C1 segment of cervical spinal cord (tissue), 14 donors: ENCODE measurements at regions not wholly inside any gene's neighbourhood (a gene's known extent, or its start where the extent isn't known, plus 50 kb on each side); places are given as distances from the start of the nearest gene placed in this dataset.
"Not testable (repeated sequence)": the region's sequence is repeated elsewhere in the genome, so short reads cannot be mapped to it uniquely, and the experiment has no call there.

Source experiments
- DNase-seq, 14 donors: peaks; one replicate each; lab custom pipeline; 2025; lab: John Stamatoyannopoulos, UW

DNA sequence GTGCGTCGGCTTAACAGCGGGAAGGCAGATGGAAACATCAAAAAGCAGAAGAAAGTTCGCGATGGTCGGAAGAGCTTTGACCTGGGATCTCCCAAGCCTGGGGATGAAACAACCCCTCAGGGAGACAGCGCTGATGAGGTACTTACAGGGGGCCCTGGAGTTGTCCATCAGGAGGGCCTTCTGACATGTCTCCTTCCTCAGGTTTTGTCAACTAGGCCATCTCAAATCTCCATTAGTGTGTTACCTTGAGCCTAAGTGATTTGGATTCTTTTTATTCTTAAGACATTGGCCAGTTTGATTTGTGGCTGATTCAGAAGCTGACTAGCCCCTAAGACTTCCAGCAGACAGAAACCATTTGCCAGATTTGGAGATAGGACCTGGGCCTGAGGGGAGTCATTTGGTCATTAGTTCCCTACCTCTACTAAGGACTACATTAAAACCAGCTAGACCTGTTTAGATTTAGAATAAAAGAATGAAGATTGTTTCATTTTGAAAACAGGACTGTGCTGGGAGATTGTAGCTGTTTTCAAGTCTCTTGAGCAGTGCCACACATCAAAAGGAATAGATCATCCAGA, 97.6 kb upstream of the UMPS start:
- DNase-seq: no peak

DNA sequence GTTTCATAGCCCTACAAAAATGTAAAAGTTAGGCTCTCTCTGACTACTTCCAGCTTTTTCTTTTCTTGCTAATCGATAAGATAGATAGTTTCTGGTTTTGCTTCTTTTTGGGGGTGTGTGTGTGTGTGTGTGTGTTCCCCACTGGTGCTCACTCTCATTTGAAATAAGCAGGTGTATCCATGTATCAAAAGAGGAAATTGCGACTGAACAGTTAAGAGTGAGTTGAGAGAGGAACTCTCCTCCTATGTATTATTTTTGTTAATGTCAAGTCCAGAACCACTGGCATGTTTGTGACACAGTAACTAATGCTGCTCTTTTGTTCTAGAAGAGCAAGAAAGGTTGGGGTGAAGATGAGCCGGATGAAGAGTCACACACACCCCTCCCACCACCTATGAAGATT, 96.7 kb upstream of the UMPS start:
- no peak for DNase-seq

DNA sequence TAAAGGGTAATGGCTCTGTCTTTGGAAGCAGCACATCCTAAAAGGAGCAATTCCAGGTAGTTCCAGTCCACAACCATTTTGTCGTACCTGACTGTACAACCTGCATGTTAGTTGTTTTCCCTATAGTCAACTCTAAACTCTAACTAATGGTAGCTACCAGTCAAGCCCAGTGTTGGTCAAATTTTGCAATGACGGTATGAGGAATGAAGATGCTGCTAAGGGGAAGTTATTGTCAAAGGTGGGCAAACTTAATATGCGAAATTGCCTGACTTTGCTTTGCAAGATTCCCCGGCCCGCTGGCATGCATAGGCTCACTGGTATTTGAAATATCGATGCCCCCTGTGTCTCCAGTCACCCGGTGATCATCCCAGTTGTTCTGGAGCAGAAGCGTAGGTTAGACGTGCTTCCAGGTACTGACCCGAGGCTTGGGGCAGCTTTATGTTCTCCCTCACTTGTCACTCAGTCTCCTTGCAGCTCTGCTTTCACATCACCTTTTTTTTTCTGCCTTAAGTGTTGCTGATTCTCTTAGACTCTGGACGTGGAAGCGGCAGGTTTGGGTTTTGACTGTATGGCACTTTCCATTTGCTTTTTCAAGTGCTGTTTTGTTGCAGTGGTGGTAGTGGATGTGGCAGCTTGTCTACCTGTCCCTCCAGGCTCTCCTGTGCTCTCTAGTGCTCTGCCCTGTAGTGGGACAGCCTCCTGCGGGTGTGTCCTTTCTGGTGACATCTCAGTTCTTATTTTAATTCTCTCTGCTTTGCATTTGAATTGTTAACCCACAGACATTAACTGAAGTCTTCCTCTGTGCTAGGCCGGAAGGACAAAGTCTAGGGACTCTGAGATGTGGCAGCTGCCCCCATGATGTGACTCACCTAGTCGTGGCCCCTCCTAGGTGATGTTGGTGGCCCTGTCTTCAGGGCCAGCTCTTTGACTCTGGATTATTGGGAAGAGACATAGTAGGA, 95.8 kb upstream of the UMPS start:
- DNase-seq: no peak

DNA sequence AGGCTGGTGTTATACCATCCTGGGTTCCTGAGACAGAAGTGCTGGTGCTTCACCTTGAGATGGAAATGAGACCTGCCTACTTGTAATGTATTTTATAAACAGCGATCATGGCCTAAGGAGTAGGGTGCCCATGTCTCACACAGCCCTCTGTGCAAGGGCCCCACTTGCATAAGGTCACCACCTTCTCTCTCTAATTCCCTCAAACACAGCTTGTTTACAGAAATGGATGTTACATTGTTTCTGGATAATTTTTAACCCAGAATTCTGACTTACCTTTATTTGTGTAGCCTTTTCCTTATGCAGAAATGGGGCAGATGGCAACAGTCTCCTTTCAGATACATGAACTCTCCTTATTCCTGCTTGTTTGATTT, 95.1 kb upstream of the UMPS start:
- no peak for DNase-seq

GRCh38 chr3:124636101-124636862, 94.0 kb upstream of the UMPS start:
- no peak for DNase-seq

GRCh38 chr3:124636863-124637296, 93.4 kb upstream of the UMPS start:
- no peak for DNase-seq

GRCh38 chr3:124639406-124640237, 90.6 kb upstream of the UMPS start:
- no peak for DNase-seq

DNA sequence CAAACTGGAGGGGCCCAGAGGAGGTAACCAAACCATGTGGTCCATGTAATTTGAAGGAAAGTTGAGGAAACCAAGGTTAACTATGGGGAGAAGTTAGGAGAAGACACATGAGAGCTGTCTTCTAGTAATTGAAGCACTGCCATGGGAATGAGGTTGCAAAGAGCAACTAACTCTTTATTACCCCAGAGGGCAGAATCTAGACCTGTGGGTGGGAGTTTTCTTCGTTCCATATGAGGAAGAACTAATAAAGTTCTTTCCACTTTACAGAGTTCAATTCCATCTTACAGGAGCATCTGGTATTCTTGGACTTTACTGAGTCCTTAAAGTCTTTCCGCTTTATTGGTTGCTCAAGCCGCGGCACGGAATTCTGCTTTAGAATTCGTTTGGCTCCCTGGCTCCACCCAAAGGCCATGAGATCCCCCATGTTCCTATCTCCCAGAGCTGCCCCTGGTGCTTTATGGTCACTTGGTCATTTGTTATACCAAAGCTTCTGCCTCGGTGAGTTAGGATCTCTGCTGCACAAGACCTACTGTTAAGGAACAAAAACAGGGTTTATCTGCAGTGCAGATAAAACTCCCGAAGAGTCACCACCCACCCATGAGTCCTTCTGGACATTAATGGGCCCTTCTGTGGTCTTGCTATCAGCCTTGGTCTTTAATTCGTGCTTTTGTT, 89.5 kb upstream of the UMPS start:
- DNase-seq: no peak

DNA sequence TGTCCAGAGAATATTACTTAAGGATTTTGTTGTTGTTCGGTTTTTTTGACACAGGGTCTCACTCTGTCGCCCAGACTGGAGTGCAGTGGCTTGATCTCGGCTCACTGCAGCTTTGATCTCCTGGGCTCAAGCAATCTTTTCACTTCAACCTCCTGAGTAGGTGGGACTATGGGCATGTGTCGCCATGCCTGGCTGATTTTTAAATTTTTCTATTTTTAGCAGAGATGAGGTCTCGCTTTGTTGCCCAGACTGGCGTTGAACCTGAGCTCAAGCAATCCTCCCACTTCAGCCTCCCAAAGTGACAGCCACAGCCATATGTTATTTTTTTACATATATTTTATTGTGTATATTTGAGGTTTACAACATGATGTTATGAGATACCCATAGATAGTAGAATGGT, 86.8 kb upstream of the UMPS start:
- DNase-seq: no peak

DNA sequence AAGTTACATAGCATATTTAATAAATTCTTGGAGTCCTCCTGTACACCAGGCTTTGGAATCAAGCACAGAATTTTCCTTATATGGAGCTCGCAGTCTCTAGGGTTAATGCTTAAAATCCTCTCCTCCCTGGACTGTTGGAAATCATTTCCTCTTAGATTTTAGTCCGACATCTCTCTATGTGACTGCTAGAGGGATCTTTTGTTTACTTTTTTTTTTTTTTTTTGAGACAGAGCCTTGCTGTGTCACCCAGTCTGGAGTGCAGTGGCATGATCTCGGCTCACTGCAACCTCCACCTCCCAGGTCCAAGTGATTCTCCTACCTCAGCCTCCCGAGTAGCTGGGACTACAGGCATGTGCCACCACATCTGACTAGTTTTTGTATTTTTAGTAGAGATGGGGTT, 84.1 kb upstream of the UMPS start:
- not testable (repeated sequence) for DNase-seq

DNA sequence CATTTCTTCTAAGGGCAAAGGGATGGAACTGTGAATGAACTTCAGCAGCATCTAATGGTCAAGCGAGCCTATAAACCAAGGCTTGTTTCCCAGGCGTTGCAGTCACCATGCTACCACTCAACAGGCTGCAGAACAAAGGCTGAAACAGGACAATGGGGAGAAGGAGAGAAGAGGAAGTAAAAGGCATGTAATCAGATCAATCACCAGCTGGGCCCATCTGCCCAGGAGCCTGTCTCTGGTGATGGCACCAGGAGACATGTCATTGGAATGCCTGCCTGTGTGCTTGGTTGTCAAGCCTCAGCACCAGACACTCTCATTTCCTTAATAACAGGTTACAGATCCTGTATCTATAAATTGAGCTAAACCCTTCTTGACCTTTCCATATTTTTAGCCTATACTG, 81.7 kb upstream of the UMPS start:
- no peak for DNase-seq

DNA sequence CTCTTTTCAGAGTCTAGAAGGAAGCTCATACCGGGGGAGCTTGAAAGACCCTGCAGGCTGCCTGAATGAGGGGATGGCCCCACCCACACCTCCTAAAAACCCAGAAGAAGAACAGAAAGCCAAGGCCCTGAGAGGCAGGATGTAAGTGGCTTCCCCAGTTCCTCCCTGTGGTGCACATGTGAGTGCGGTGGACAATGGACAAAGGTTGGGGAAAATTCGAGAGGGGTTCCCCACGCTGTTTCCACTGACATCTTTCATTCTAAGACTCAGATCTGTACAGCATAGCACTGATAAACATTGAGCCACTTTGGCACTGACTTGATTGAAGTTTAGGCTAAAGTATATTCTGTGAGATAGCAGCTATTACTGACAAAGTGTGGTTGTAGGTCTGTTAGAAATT, 79.5 kb upstream of the UMPS start:
- DNase-seq: no peak

DNA sequence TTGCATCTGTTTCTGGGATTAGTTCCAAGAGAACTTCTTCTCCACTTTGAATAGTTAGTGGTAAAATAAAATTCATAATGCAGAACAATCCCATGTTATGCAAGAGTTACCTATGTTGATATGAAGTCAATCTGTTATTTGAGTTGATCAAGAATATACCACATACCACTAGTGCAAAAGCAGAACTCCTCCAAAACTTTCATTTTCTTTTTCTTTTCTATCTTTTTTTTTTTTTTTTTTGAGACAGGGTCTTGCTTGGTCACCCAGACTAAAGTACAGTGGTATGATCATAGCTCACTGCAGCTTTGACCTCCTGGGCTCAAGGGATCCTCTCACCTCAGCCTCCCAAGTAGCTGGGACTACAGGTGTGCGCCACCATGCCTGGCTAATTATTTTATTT, 78.8 kb upstream of the UMPS start:
- DNase-seq: not testable (repeated sequence)

DNA sequence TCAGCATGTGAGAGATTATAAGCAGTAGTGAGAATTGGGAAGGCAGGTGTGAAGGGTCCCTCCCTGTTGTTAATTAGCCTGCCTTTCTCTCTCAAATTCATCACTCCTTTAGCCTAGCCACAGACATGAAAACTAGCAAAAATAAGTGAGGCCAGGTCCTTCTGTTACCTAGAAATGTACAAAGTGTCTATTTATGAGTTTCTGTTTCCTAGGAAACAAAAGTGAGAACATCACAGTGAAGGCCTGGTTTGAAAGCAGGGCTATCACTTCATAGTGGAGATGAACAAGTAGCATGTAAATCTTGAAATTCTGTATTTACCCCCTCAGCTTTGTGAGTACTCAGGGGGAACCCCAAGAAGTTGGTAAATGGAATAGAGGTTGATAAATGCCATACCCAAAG, 78.2 kb upstream of the UMPS start:
- no peak for DNase-seq

GRCh38 chr3:124653071-124653796, 77.0 kb upstream of the UMPS start:
- no peak for DNase-seq

- DNase-seq: peak in 1 of 14 donors; percentile 3
Measured at GRCh38 chr3:124653797-124654469, 76.3 kb upstream of the UMPS start.

DNA sequence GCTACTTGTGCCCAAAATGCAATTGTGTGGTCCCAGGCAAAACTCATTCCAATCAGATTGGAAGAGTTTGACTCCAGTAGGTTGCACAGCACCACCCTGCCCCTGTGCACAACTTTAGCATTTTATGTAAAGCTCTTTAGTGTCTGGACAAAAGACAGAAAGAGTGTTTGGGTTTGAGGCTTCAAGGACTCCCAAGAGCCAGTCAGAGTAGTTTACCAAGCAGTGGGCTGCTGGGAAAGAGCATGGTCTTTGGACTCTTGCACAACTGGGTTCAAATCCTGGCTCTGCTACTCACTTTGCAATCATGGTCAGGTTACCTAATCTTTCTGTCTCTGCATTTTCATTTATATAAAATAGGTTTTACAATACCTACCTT, 75.8 kb upstream of the UMPS start:
- DNase-seq: no peak

DNA sequence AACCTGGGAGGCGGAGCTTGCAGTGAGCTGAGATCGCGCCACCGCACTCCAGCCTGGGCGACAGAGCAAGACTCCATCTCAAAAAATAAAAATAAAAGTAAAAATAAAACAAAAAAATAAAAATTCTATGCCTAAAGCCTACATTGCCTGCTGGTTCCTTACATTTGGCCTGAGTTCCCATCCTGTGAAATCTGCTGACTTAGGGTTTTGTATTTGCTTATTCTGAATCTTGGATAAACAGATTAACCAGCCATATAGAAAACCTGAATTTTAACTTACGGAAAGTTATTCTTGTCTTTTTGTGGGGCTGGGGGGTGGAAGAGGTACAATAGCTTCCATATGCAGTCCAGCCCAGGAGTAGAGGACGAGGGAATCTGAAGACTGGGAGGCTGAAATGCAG, 73.7 kb upstream of the UMPS start:
- no peak for DNase-seq

DNA sequence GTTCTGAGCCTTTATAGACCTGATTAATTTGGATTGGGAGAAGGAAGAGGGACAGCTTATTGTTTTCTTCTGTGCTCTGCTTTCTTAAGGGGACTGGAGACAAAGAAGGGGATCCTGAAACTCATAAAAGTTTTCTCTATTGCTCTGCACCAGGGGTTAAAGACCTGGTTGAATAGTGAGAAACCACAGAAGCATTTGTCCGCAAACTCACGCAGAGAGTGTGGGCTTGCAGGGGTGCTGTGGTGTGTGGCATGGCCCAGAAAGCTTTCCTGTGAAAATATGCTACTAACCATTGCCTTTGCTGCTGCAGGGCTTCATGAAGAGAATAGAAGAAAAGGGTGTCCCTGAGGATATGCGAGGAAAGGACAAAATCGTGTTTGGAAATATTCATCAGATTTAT, 73.1 kb upstream of the UMPS start:
- DNase-seq: no peak

DNA sequence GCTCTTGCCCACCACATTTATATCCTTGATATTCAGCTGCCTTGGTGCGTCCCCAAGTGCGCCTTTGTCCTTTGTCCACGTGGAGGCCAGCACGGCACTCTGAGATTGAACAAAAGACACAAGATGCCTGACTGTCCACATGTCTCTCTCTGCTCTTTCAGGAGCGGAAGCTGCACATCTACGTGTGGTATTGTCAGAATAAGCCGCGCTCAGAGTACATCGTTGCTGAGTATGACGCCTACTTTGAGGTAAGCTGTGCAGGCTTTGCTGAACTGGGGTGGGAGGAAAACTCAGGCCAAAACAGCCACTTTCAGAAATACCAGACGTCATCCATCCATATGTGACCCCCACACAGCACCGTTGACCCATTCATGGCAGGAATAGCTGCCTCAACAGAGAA, 72.0 kb upstream of the UMPS start:
- DNase-seq: no peak
